T-helper 2 cell (primary cell): ENCODE measurements at regions not wholly inside any gene's neighbourhood (a gene's known extent, or its start where the extent isn't known, plus 50 kb on each side); places are given as distances from the start of the nearest gene placed in this dataset.

Experiments used
- DNase-seq, 5 experiments: peaks; one replicate each; pipeline versions ENCODE4 v3.0.0 to v3.0.0-alpha.2; 2012 to 2022

DNA sequence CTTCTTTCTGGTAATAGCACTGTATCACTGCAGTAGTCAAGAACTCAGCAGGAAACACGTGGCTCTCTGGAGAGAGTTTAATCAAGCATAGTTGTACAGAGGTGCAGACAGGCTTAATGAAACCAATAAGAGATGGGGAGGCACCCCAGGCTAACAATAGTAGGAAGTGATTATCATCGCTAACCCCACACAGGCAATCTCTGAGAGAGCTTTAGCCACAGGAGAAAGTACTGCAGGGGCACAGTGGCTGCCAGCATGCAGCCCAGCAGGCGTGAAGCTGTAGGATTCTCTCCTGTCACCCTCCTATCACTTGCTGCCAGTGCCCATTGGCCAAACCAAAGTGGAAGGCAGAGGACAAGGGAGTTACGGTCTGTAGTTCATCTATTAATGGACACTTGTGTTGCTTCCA, 450.0 kb upstream of the RASGEF1B start:
- no peak for DNase-seq

- DNase-seq = no peak
Observed at GRCh38 chr4:81919810-81920209, 448.1 kb upstream of the RASGEF1B start.

DNA sequence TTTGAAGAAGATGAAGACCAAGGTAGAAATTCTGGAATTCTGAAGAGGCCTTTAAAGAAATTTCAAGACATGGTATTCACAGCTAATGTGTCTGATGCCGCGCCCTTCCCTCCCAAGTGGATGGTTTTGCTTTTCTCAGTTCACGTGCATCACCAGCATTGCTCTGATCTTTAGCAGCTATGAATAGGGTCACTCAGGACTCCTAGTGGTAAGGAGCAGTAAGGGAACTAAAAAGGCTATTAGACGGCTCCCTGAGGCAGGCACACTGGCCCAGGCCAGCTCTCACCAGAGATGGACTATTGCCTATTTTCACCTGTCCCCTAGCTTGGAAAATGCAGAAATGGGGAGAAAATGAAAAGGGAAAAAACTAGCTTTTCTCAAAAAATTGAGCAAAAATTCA, 447.5 kb upstream of the RASGEF1B start:
- no peak for DNase-seq

- DNase-seq = no peak
Observed at GRCh38 chr4:81915430-81915829, 443.7 kb upstream of the RASGEF1B start.

DNA sequence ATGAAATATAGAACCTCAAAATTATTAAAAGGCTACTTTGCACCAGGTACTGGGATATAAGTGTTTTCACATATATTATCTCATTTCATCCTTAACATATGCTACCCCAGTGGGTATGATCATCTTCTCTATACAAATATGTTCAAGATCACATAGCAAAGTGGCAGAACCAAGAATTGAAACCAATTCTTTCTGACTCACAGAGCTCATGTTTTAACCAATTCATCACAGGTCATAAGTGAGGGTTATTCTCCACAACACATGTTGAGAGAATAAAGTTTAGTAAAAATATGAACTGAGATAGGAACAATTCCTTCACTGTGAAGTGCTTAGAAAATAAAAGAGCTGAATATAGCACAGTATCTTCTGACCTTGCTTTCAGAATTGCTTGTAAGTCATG, 442.9 kb upstream of the RASGEF1B start:
- DNase-seq = no peak

- DNase-seq = peak in 3 of 5 experiments; percentile 7 to 60 (median 9)
Observed at GRCh38 chr4:81913427-81913879, 441.7 kb upstream of the RASGEF1B start.

DNA sequence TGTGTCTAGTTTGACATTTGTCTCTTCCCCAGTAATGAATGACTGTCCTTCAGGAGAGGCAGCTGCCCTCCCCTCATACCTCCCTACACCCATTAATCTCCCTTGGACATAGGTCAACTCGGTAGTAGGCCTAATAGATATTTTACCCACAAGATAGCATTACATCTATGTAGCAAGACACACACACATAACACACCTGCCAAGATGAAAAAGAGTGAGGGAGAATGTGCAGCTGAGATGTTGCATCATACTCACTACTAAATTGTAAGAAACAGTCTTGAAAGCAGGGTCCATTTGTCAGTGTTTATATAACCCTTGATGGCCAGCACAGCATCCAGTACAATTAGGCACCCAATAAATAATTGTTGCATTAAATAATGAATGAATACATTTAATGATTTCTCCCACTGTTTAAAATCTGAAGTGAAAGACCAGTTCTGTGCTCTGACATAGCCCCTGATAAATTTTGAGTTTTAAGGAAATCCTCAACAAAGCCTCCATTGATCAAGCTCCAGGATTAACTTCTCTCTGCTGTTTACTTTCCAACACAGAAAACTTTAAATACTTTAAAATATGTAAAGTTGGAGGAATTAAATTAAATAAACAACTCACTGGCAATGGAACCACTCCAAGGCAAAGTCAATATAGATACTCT, 440.8 kb upstream of the RASGEF1B start:
- DNase-seq = no peak

GRCh38 chr4:81906905-81907304, 435.2 kb upstream of the RASGEF1B start:
- no peak for DNase-seq

DNA sequence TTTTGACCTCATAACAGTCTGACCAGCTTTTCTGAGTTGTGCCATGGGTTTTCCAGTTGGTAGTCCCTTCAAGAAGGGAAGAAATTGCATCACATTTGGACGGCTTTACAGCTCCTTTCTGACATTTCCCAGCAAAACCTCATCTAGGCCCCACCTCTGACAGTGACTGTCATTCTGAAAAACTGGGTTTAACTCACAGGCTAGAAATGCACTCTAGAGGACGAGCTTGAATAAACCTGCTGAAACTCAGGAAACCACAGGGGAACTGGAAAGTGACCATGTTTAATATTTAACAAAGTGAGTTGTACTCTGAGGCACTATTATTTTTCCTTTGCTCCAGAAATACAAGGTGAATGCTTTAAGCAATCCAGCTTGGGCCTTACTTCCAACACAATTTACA, 434.3 kb upstream of the RASGEF1B start:
- peak in 1 of 5 experiments; percentile 38 for DNase-seq

- no peak for DNase-seq
Observed at GRCh38 chr4:81904121-81904520, 432.4 kb upstream of the RASGEF1B start.

DNA sequence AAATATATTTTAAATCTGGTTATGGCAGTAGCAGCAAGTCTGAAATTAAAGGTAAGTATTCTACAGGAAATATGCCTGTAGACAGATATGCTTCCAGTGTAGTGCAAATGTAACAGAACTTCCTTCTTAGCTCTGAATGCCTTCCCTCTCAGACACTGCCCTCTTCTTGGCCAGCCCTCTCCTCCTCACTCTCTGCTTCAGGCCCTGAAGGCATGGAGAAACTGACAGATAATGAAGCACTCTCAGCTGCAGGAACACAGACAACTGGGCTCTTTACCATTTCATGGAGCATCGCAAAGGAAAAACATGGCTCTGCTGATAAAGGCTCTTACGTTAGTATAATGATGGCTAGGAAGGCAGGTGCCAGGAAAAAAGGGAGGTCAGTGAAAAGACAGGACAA, 431.5 kb upstream of the RASGEF1B start:
- DNase-seq = no peak

- peak in 1 of 5 experiments; percentile 43 for DNase-seq
Observed at GRCh38 chr4:81898862-81899504, 427.3 kb upstream of the RASGEF1B start.

- DNase-seq = no peak
Observed at GRCh38 chr4:81896936-81897335, 425.2 kb upstream of the RASGEF1B start.

DNA sequence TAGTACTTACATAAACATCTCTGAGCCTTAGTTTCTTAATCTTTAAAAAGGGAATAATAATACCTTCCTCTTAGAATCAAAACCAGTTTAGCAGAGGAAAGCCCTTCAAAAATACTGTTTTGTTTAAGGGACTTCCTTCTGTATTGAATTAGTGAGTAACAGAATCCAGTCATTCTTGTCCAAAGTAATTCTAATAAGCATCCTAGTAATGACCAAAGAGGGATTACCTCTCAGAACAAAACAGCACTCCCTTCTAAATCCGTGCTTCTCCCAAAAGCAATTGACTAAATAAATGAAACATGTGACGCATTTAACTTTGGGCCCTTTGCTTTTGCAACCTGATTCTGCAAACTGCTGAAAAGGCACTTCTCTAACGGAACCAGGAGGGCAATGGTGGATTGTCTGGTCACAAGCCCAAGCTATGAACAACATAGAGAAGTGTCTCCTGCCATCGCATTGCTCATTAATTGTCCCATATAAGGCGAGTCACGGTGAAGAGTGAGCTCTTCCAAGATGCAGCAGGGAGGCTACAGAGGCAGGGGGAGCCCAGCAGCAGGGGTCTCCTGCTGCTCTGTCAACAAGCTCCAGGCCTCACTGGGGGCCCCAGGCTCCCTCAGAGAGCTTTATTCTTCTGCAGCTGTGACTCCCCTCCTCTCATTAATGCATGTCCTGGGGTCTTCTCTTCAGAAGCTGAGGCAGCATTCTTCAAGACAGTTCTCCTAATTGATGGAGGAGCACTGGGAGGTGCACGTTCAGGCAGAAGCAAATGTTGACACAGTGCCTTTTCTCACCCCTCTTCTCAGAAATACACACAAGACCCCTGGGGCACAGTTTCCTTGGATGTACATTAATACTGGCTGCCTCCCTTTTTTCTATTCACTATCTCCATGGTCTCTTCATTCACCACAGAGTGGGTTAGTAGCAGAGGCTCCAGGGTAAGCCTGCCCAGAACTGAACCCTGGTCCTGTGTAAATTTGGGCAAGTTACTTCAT, 419.6 kb upstream of the RASGEF1B start:
- DNase-seq = no peak

- no peak for DNase-seq
Observed at GRCh38 chr4:81884986-81885385, 413.3 kb upstream of the RASGEF1B start.

DNA sequence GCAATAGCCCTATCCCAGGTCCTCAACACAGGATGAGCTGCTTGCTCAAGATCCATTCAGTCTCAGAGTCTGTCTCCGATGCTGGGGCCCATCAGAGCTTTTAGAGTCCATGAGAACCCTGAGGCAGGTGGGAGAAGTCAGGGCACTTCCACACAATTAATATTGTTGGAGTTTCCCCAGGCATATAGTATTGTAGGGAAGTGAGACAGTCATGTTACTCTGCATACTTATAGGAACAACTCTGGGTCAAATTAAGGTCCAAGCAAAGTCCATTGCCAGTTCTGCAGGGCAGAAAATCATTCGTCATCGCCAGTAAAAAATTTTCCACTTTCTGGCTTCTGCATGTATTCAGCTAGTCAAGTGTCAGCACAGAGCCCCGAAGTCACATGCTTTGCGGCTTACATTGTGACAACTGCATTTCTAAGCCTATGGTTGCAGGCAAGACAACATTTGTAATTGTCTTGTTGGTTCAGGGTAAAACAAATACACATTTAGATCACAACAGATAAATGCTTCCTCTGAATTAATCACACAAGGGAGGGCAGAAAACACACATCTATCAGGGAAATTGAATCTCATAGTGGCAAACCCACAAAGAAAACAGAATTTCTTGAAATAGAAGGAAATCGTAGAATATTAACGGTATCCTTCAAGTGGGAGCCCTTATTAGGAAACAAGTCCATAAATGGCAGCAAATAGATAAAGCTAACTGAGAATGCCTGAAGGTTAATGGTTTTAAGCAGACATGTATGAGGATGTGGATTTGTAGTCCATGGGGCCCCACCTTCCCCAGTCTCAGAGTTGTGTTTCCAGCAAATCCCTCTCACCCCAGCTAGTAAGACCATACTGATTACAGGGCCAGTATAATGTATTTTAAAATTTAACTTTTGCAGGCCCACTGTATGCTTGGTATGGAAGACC, 412.1 kb upstream of the RASGEF1B start:
- DNase-seq = no peak

DNA sequence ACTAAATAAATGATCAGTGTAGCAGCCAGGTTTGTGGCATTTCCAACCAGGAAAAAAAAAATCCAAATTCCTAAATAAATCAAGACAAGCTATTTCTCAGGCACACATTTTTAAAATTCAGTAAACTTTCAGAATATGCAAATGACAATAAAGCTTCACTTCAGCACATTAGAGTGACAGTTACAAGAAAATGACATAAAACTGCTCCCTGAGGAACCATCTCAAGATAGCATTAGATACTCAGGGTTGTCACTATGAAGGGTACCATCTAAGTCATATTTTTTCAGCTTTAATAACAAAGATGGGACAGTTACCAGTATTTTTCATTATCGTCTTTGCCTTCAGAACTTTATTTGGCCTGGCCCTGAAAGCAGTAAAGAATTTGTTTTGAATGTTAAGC, 411.3 kb upstream of the RASGEF1B start:
- DNase-seq = no peak

DNA sequence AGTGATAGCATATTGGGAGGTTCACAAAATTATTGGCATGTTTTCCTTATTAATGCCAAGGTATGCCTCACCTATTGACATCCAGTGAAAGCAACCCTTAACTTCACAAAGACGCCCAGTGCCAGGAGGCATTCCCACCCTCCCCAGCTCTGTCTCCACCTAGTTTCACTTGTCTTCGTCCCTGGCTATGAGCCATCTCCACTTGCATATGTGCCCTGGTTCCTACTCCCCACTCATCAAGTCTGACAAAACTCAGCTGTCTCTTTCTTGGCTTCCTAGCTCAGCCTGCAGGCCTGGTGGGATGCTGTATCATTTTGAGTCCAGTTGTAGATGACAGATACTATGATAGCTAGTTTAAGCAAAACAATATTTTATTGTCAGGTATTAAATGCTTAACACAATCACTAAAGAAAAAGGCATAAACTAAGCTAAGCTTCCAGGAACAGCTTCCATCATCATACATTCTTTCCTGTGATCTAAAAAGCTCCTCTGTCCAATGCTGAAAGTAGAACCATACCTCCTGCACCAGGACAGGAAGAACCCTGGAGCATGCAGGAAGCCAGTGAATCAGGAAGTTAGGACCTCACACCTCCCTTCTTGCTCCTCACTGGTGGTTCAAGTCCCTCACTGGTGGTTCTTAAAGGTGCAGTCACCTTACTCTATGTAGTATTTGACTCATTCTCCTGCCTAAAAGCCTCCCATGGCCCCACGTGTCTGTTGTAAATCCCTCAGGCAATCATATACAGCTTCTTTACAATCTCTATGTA, 410.3 kb upstream of the RASGEF1B start:
- DNase-seq = no peak

GRCh38 chr4:81876106-81876505, 404.4 kb upstream of the RASGEF1B start:
- DNase-seq = no peak

DNA sequence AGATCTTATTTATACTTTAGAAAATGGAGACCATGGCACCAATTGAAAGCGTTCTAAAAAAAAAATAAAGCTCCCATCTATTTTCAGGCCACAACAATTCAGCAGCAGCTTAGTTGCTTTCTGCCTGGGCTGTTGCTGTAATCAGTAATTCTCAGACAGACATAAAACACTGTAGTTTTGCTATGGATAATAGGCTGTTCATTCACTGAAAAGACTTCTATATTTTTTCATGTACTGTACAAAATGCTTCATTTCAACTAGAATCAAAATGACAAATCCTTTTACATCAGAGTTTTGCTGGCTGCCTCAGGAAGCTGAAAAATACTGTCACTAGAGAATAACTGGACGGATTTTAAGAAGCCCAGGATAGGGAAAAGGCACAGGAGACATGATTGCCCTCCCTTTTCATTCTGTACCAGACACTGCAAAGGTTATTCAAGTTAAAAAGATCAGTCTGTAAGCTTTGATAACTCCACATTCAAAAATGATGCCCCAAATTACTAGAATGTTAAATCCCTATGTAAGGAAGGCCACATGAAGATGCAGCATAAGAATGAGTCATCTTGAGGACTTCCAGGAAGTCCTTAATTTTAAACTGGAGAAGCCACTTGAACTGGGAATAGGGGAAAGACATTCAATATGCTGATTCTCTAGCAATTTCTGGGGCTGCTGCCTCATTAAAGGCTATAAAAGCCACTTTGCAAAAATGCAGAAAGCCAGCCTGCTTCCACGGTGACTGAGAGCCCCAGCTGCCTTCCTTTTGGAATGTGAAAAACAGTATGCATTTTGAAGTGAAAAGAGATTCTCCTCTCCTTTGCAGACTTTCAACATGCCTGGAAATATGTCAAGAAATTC, 403.2 kb upstream of the RASGEF1B start:
- no peak for DNase-seq
